Osteoblast (primary cell): ENCODE measurements at regions not wholly inside any gene's neighbourhood (a gene's known extent, or its start where the extent isn't known, plus 50 kb on each side); places are given as distances from the start of the nearest gene placed in this dataset. TPM values are rescaled to one million over a fixed set of nuclear protein-coding genes. Genes with fewer than 3 reads are reported as not detected.
"Not testable (repeated sequence)": the region's sequence is repeated elsewhere in the genome, so short reads cannot be mapped to it uniquely, and the experiment has no call there.

Experiments used
- DNase-seq: peaks from one replicate; pipeline ENCODE4 v3.0.0; 2011; ENCODE audit warnings: low spot score, mixed read lengths; ENCODE audit not compliant: insufficient read length; ENCODE audit errors: missing footprints
- H2AFZ ChIP-seq: 2 replicates; pipeline ENCODE4 v1.6.0; 2011; ENCODE audit warnings: mild to moderate bottlenecking, low read length
- H3K27ac ChIP-seq: 2 replicates; pipeline ENCODE4 v1.5.1; 2011; ENCODE audit warnings: mild to moderate bottlenecking, low read depth, low read length, moderate library complexity
- H3K27me3 ChIP-seq: 2 replicates; pipeline ENCODE4 v1.6.0; 2012; ENCODE audit warnings: mild to moderate bottlenecking, control low read depth, inconsistent platforms, low read length, moderate library complexity; ENCODE audit not compliant: insufficient read depth
- H3K36me3 ChIP-seq: 2 replicates; pipeline ENCODE4 v1.5.1; 2011; ENCODE audit warnings: mild to moderate bottlenecking, low read length, control low read depth, moderate library complexity; ENCODE audit not compliant: insufficient read depth
- H3K4me1 ChIP-seq: 2 replicates; pipeline ENCODE4 v1.5.1; 2011; ENCODE audit warnings: mild to moderate bottlenecking, low read length, control low read depth, moderate library complexity; ENCODE audit not compliant: insufficient read depth
- H3K4me2 ChIP-seq: 2 replicates; pipeline ENCODE4 v1.6.0; 2011; ENCODE audit warnings: mild to moderate bottlenecking, low read length; ENCODE audit not compliant: insufficient read depth
- H3K4me3 ChIP-seq: fragments of 200-600 bp; sonication (generic); 3 replicates; pipeline ENCODE4 v1.5.1; 2012; ENCODE audit warnings: mild to moderate bottlenecking, low read length, inconsistent platforms; ENCODE audit not compliant: insufficient read depth
- H3K79me2 ChIP-seq: 2 replicates; pipeline ENCODE4 v1.6.0; 2012; ENCODE audit warnings: mild to moderate bottlenecking, low read length, control low read depth, inconsistent platforms; ENCODE audit not compliant: insufficient read depth
- H3K9me3 ChIP-seq: 2 replicates; pipeline ENCODE4 v1.5.1; 2011; ENCODE audit warnings: low read depth, low read length, control low read depth
- H4K20me1 ChIP-seq: 2 replicates; pipeline ENCODE4 v1.6.0; 2012; ENCODE audit warnings: mild to moderate bottlenecking, low read length, control low read depth; ENCODE audit not compliant: insufficient read depth
- small RNA-seq: library from RNA; depleted of rRNA; stranded (forward); fragments of <200 nt; gene quantifications from one replicate; pipeline ENCODE3, GENCODE V24; 2012
- TF ChIP-seq, protein P1 (sequence below): IDR thresholded peaks from 2 replicates; pipeline ENCODE4 v1.5.1; 2011; ENCODE audit warnings: mild to moderate bottlenecking, low read depth, low read length, moderate library complexity; ENCODE audit errors: extremely low read depth

DNA sequence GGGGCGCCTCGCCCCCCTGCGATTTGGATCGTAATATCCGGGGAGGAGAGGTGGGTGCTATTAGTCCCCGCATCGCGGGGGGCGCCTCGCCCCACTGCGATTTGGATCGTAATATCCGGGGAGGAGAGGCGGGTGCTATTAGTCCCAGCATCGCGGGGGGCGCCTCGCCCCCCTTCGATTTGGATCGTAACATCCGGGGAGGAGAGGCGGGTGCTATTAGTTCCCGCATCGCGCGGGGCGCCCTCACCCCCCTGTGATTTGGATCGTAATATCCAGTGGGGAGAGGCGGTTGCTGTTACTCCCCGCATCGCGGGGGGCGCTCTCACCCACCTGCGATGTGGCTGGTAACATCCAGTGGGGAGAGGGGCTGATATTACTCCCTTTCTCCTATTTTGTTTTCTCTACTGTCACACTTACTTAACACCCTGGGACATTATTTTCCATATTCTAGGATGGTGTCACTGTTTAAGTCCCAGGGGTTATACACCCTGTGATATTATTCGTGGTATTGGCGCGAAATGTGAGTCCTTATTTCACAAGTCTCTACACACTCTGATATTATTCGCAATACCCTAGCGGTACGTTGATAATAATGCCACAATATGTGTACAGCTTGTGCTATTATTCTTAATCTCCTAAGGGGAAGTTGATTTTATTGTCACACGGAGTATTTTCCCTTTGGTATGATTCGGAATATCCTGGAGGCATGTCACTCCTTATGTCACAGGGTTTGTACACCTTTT, 57.8 kb upstream of the ALDH3B2 start:
- no peak overlapping the region for H3K4me2 ChIP-seq
- DNase-seq: peak; percentile 22
- H2AFZ ChIP-seq: no peak overlapping the region

DNA sequence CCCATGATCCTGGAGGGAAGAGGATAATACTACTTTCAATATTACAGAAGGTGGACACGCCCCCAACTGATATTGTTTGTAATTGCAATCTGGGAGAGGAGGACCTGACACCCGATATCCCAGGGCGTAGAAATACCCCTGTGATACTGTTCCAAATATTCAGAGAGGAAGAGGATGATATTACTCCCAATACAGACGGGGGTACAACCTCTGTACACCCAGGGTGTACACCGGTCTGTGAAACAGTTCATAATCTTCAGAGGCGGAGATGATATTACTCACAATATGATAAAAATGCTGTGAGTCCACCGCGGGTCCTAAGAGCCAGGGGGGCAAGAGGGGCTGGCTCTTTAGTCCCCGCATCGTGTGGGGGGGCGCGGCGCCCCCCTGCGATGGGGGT, 57.2 kb upstream of the ALDH3B2 start:
- TF ChIP-seq, protein P1, sequence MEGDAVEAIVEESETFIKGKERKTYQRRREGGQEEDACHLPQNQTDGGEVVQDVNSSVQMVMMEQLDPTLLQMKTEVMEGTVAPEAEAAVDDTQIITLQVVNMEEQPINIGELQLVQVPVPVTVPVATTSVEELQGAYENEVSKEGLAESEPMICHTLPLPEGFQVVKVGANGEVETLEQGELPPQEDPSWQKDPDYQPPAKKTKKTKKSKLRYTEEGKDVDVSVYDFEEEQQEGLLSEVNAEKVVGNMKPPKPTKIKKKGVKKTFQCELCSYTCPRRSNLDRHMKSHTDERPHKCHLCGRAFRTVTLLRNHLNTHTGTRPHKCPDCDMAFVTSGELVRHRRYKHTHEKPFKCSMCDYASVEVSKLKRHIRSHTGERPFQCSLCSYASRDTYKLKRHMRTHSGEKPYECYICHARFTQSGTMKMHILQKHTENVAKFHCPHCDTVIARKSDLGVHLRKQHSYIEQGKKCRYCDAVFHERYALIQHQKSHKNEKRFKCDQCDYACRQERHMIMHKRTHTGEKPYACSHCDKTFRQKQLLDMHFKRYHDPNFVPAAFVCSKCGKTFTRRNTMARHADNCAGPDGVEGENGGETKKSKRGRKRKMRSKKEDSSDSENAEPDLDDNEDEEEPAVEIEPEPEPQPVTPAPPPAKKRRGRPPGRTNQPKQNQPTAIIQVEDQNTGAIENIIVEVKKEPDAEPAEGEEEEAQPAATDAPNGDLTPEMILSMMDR: no peak
- no peak overlapping the region for H3K4me2 ChIP-seq

More for the DNA sequence above, 57.8 kb upstream of the ALDH3B2 start:
- no peaks in the 10 kb centered on the region for H4K20me1 ChIP-seq
- H3K4me3 ChIP-seq: no peak overlapping the region
- no peaks in the 10 kb centered on the region for H3K27me3 ChIP-seq
- H3K27ac ChIP-seq: no peak overlapping the region
- H3K9me3 ChIP-seq: no peaks in the 10 kb centered on the region
- H3K36me3 ChIP-seq: no peaks in the 10 kb centered on the region
- no peaks in the 10 kb centered on the region for H3K79me2 ChIP-seq
- no peaks in the 10 kb centered on the region for H3K4me1 ChIP-seq
- TF ChIP-seq, protein P1: peak; percentile 12

DNA sequence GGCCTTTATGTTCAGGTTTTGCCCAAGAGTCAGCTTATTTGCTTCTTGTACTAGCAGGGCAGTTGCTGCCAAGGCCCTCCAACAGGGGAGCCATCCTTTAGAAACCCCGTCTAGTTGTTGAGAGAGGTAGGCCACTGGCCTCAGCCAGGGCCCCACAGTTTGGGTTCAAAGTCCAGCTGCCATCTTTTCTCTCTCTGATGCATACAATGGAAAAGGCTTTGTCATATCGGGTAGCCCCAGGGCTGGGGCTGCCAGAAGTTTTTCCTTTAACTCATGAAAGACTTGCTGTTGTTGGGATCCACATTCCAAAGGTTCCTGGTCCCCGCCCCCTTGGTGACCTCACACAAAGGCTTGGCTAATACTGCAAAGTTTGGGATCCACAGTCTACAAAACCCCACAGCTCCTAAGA, 53.7 kb upstream of the ALDH3B2 start:
- not testable (repeated sequence) for DNase-seq, H3K4me3 ChIP-seq, H4K20me1 ChIP-seq, H3K79me2 ChIP-seq, H3K36me3 ChIP-seq, H3K4me2 ChIP-seq, H3K4me1 ChIP-seq, H3K27me3 ChIP-seq, H2AFZ ChIP-seq, H3K27ac ChIP-seq, H3K9me3 ChIP-seq

More for the DNA sequence above, 57.2 kb upstream of the ALDH3B2 start:
- Histone ChIP-seq H3K4me3 (no peak overlapping the region), H3K27ac (no peak overlapping the region), H4K20me1 (no peaks in the 10 kb centered on the region), H3K27me3 (no peaks in the 10 kb centered on the region), H2AFZ (no peak overlapping the region), H3K79me2 (no peaks in the 10 kb centered on the region), H3K36me3 (no peaks in the 10 kb centered on the region), H3K9me3 (no peaks in the 10 kb centered on the region), H3K4me1 (no peaks in the 10 kb centered on the region)
- no peak for DNase-seq

DNA sequence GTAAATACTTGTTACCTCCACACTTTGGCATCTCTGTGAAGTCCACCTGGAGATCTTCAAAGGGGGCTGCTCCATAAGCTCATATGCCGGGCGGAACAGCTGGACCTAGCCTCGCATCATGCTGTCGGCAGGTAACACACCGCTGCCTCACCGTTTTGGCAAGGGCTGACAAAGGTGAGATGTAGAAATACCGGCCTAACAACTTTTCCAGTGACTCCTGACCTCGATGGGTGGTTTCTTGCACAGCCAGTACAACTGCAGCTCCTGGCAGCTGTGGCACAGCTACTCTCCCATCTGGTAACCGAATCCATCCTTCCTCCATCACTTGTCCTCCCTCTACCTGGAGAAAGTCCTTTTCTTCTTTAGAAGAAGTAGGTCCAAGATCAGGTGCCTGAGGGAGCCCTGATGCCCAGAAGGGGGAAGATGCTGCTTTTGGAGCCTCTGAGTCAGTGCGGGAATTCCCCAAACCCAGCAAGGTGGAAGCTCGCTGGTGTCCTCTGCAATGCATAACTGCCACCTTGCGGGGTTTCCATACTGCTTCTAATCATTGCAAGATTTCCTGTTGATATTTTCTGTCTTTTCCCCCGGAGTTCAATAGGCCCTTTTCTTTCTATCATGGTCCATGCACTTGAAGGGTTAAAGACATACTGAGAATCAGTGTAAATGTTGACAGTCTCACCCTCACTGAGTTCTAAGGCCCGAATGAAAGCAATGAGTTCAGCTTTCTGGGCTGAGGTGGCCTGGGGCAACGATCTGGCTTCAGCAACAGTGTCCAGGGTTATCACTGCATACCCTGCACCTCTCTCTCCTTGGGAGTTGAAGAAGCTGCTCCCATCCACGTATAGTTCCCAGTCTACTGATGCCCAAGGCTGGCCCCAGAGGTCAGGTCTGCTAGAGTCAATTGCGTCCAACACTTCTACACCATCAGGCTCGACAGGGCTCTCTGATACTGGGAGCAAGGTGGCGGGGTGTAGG, 52.9 kb upstream of the ALDH3B2 start:
- not testable (repeated sequence) for H2AFZ ChIP-seq, H3K27ac ChIP-seq, H3K9me3 ChIP-seq, H3K4me2 ChIP-seq, H3K4me1 ChIP-seq, H3K79me2 ChIP-seq, H3K27me3 ChIP-seq, DNase-seq, H3K4me3 ChIP-seq, H4K20me1 ChIP-seq, H3K36me3 ChIP-seq

Small RNAs in the stretch of these regions (small RNA-seq; reads per million reads assigned to genes)
- gene AP003385.4 (not detected), gene AP003716.2 (not detected), gene RNU6-46P (0.30 reads per million)
